Midbrain (tissue), 1 donor: ENCODE measurements at regions not wholly inside any gene's neighbourhood (a gene's known extent, or its start where the extent isn't known, plus 50 kb on each side); places are given as distances from the start of the nearest gene placed in this dataset.

Experiments
- DNase-seq: peaks from one replicate; lab custom pipeline; 2025; lab: John Stamatoyannopoulos, UW

DNA sequence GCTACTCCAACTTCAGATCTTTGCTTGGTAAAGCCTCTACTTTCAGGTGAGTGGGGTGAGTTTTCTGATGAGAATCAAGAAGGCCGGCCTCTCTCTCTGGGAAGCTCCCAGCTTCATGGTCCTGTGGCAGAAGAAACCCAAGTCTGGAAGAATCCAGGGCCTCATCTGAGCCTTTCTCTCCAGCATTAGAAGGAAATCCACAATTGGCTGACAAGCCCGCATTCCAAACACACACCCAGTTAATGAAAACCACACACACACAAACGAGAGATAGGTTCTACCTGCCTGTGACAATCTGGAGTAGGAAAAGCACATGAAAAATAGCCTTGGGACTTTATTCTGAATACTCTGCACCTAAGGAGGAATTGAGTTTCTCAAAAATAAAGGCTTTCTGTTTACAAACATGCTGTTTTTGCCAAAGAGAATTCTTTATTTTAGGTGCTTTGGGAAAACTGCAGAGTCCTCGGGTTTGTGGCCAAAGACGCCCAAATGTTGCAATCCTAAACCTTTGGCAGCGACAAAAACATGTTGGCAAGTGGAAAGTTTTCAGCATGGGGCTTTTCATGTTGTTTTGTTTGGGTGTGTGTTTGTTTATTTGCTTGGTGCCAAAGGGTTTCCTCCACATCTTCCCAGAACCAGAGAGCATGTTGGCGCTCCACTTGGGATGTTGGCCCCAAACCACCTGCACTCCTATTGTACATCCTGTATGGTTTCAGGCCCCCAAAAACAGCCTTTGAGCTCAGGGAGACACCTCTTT, 216.2 kb downstream of the SETD4 start:
- peak; percentile 9 for DNase-seq

DNA sequence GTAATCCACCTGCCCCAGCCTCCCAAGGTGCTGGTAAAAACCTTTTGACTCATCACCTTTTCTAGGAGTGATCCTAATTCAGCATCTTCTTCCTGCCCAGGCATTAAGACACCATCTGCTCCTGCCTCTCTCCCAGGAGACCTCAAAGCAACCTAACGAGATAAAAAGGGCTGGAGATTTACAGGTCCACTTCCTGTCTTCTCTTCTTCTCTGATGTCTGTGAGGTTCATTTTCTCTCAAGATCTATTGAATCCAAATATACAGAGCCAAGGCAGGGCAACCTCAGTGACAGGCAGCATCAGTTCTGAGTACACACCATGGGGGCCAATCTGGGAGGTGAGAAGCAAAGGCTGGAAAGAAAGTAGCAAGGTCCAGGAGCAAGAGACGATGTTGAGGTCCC, 219.4 kb downstream of the SETD4 start:
- DNase-seq = no peak

DNA sequence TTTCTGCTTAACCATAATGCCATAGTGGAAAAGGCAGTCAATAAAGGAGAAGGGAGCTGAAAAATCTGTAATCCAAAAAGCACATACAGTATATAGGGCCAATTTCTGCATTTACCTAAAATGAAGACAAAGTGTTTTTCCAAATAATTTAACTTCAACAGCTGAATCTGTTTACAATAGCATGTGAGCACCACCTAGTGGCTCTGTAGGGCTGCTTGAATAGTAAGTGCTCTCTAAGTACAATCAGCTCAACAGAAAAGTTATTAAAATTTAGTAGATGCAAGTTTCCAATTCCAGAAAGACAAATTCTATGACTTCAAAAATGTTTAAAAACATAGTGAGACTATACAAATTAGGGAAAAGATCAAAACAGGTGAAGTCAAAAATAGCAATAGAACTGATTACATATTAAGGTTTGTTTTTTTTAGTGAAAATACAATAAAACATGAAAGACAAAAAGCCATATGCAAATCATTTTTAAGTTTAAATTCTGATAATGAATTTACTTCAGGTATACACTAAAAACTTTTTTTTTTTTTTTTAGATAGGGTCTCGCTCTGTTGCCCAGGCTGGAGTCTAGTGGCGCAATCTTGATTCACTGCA, 220.0 kb downstream of the SETD4 start:
- DNase-seq = peak; percentile 55

DNA sequence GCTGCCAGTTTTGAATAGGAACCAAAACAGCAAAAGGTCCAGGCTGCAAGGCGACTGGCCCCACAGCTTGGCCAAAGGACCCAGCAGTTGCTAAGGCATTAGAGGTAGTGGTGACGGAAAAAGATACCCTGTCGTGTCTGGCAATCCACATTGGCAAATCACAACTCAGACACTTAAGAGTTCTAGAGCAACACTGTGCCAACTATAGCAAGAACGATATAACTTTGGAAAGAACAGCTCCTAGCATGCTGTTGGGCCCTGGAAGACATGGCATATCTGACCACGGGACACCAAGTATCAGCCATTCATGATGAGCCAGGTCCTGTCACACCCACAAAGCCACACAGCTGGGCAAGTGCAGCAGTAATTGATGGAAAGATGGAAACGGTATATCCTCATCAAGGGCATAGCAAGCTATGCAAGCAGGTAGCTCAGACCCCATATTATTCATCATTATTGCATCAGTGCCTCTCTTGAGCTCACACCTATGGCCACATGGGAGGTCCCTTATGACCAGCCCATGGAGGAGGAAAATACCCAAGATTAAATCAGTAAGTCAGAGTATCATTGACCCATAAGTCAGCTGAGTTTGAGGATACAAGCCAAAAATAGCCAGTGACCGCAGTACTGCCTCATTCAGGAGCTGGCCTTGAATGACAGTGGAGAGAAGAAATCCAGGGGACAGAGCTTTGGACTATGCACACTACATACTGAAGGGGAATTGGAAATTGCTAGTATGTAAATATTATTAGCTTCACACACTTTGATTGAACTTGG, 221.2 kb downstream of the SETD4 start:
- DNase-seq = no peak

GRCh38 chr21:35838350-35838749, 222.0 kb downstream of the SETD4 start:
- no peak for DNase-seq

GRCh38 chr21:35833991-35834390, 226.3 kb downstream of the SETD4 start:
- no peak for DNase-seq

- no peak for DNase-seq
Observed at GRCh38 chr21:35833388-35833787, 226.9 kb downstream of the SETD4 start.

DNA sequence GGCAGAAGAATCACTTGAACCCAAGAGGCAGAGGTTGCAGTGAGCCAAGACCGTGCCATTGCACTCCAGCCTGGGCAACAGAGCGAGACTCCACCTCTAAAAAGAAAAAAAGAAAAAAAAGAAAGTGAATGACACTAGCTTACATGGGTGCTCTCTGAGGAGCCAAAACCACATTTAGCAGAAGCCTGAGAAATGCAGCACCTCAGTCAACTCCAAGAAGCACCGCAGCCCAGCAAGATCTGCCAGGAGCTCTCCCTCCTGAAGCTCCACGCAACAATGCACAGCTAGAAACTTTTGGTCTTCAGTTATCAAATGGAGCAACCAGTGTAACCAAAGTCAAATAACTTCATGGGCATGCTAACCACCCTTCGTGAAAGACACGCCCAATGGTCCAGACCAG, 229.1 kb downstream of the SETD4 start:
- DNase-seq = no peak

- no peak for DNase-seq
Observed at GRCh38 chr21:35829067-35829466, 231.3 kb downstream of the SETD4 start.

DNA sequence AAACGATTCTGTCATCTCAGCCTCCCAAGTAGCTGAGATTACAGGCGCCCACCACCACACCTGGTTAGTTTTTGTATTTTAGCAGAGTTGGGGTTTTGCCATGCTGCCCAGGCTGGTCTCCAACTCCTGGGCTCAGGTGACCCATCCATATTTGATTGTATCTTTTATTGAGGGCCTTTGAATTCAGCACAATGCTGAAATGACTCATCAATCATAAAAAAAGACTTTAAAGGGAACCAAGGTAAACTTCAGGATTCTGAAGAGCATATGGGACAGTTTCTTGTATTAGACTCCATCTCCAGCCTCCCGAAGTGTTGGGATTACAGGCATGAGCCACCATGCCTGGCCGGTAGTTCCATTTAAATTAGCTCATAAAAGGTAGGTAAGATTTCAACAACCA, 232.2 kb downstream of the SETD4 start:
- DNase-seq = no peak

GRCh38 chr21:35827004-35827403, 233.3 kb downstream of the SETD4 start:
- no peak for DNase-seq

DNA sequence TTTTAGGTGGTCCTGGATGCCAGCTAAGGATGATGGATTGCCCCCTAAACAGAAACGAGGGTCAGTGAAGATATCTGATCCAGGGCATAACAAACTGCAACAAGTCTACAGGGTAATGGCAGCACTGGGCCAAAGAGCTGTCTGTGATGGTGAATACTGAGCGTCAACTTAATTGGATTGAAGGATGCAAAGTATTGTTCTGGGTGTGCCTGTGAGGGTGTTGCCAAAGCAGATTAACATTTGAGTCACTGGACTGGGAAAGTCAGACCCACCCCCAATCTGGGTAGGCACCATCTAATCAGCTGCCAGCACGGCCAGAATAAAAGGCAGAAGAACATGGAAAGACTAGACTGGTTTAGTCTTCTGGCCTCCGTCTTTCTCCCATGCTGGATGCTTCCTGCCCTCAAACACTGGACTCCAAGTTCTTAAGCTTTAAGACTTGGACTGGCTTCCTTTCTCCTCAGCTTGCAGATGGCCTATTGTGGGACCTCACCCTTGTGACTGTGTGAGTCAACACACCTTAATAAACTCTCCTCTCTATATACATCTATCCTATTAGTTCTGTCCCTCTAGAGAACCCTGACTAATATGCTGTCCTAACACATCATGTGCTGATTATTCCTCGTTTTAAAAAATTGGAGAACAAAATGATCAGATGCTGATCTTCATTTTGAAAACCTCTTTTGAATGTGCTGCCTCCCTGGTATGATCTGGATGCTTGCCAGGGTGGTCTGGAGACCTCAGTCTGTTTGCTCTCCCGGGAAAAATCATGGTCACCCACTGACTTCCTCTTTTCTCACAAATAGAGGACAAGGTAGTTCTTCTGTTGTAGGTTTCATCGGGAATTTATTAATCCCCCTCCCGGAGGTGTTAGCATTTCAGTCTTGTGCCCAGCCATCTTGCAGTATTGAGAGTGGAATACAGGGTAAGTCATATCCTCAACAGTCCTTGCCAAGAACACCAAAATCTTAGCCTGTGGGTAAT, 234.7 kb downstream of the SETD4 start:
- no peak for DNase-seq

GRCh38 chr21:35824136-35824535, 236.2 kb downstream of the SETD4 start:
- DNase-seq = no peak

DNA sequence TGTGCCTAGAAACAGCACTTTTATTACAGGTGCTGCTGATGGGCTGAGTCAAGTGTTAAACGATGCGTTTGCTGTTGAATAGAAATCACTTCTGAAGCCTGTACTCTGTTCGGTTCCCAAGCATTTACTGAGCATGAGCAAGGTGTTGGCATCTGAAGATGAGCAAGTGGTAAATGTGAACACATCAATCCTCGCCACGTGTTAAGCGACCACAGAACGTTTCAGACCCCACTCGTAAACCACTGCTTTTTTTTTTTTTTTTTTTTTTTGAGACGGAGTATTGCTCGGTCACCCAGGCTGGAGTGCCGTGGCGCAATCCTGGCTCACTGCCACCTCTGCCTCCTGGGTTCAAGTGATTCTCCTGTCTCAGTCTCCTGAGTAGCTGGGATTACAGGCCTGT, 241.2 kb downstream of the SETD4 start:
- no peak for DNase-seq

DNA sequence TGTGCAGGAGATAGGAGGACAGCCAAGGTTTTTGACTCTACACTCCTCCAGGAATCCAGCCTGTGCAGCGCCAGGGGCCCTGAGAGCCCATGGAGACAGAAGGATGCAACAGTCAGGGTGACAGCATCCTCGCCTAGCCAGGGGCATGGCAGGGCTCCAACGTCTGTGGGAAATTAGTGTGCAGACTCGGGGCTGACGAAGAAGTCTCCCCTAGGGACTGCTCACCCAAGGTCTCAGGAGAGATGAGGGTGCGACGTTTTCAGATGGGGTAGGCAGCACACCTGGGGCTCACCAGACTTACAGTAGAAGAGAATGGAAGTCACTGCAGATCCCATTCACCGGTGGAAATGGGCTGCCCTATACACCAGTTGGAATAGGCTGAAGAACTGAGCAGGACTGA, 241.7 kb downstream of the SETD4 start:
- DNase-seq = no peak

- no peak for DNase-seq
Observed at GRCh38 chr21:35814858-35815619, 245.3 kb downstream of the SETD4 start.

GRCh38 chr21:35812679-35813078, 247.6 kb downstream of the SETD4 start:
- no peak for DNase-seq

GRCh38 chr21:35811191-35811806, 249.0 kb downstream of the SETD4 start:
- no peak for DNase-seq

GRCh38 chr21:35810431-35810970, 249.8 kb downstream of the SETD4 start:
- DNase-seq = no peak

DNA sequence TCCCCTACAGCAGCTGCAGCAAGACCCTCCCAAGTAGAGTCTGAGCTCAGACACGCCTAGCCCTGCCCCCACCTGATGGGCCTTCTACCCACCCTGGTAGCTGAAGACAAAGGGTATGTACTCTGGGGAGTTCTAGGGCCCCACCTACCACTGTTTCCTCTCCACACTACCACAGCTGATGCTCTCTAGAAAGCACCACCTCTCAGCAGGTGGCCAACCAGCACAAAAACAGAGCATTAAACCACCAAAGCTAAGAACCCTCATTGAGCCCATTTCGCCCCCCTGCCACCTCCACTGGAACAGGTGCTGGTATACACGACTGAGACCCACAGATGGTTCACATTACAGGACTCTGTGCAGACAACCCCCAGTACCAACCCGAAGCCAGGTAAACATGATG, 258.9 kb downstream of the SETD4 start:
- DNase-seq = no peak
